Stomach (tissue), 8 donors: ENCODE measurements at regions not wholly inside any gene's neighbourhood (a gene's known extent, or its start where the extent isn't known, plus 50 kb on each side); places are given as distances from the start of the nearest gene placed in this dataset.

ENCODE experiments used
- DNase-seq, 2 donors: peaks; one replicate each; pipeline versions ENCODE4 v3.0.0 to v3.0.0-alpha.2; 2013 to 2019
- H3K27ac ChIP-seq, 5 donors: fragments of 200-600 bp in 4 of 5; sonication (generic) in 4 of 5; one replicate each; pipeline ENCODE4 v1.5.1; 2013 to 2019; ENCODE audit warnings: mild to moderate bottlenecking in 1 of 5, moderate library complexity in 1 of 5
- H3K27me3 ChIP-seq, 3 donors: fragments of 200-600 bp; sonication (generic); one replicate each; pipeline ENCODE4 v1.5.1; 2017 to 2019; ENCODE audit warnings: mixed run types in 1 of 3
- H3K36me3 ChIP-seq, 4 donors: fragments of 200-600 bp; sonication (generic); 1 replicate in 3 of 4; 2 replicates in 1 of 4; pipeline ENCODE4 v1.5.1; 2016 to 2019
- H3K4me1 ChIP-seq, 4 donors: fragments of 200-600 bp; sonication (generic); one replicate each; pipeline ENCODE4 v1.5.1; 2016 to 2019
- H3K4me3 ChIP-seq, 4 donors: fragments of 200-600 bp; sonication (generic) in 3 of 4; one replicate each; pipeline ENCODE4 v1.5.1; 2016 to 2019; ENCODE audit warnings: mild to moderate bottlenecking in 1 of 4
- H3K9me3 ChIP-seq, 4 donors: fragments of 200-600 bp; sonication (generic); one replicate each; pipeline ENCODE4 v1.5.1; 2016 to 2019
- CTCF ChIP-seq, 7 experiments: fragments of 450-650 bp in 4 of 7; fragments of 200-600 bp in 3 of 7; sonication (generic) in 3 of 7; IDR thresholded peaks; one replicate each; pipeline ENCODE4 v1.5.1; 2016 to 2019; ENCODE audit warnings: antibody characterized with exemption in 7 of 7, control low read depth in 2 of 7, mild to moderate bottlenecking in 1 of 7
- EP300 ChIP-seq: sonication (generic); formaldehyde crosslinking; IDR thresholded peaks from one replicate; pipeline ENCODE4 v1.6.1; 2017; ENCODE audit warnings: antibody characterized with exemption
- POLR2A ChIP-seq, 4 donors: fragments of 450-650 bp; IDR thresholded peaks; one replicate each; pipeline ENCODE4 v1.6.1; 2016; ENCODE audit warnings: antibody characterized with exemption in 4 of 4, control low read depth in 2 of 4, mild to moderate bottlenecking in 1 of 4, moderate library complexity in 1 of 4
- POLR2AphosphoS5 ChIP-seq, 3 donors: sonication (generic); formaldehyde crosslinking; IDR thresholded peaks; one replicate each; pipeline ENCODE4 v1.6.1; 2016; ENCODE audit warnings: antibody characterized with exemption in 3 of 3
- WGBS, 5 donors: extraction: QIAGEN DNeasy Blood & Tissue Kit in 3 of 5; methylation state at CpG; one replicate each; pipeline versions ENCODE4 v1.1.5 to v1.1.7; 2013 to 2018; 5-methylcytosine and 5-hydroxymethylcytosine counted together
- intact Hi-C: fragments of 100-400 bp; cut with DNase I; formaldehyde crosslinking; loops from one replicate; pipeline ENCODE4 v1.15.1; 2023; ENCODE audit warnings: low total_unique reads
- donor health status: healthy with polysubstance abuse.
- donor health status: Bipolar disorder and iron deficiency.
- donor health status: healthy.

- H3K27ac ChIP-seq = no peak overlapping the region
- TF ChIP-seq EP300 (no peak), POLR2AphosphoS5 (IDR thresholded peaks at IDR 0.05) (no peak), CTCF (IDR thresholded peaks at IDR 0.05) (no peak), POLR2A (IDR thresholded peaks at IDR 0.05) (no peak)
- H3K27me3 ChIP-seq = no peaks in the 10 kb centered on the region
- no peaks in the 10 kb centered on the region for H3K36me3 ChIP-seq
- intact Hi-C loops = no loop called here
- H3K4me1 ChIP-seq = peaks cover 0 to 15% (median 4%) of the 10 kb centered on the region in 4 donors
- DNase-seq = no peak
- H3K4me3 ChIP-seq = no peak overlapping the region
- no peaks in the 10 kb centered on the region for H3K9me3 ChIP-seq
- 68 to 80% (median 77%) methylated on average over 3 of the region's 3 CpGs for WGBS, 5 donors
Observed at GRCh38 chr3:27575499-27575898, 91.3 kb upstream of the SLC4A7 start.

GRCh38 chr3:27574438-27574795 is 90.2 kb upstream of the SLC4A7 start:
- intact Hi-C loops = no loop called here
- no peak for DNase-seq
- no peak overlapping the region for H3K4me3 ChIP-seq
- no peaks in the 10 kb centered on the region for H3K9me3 ChIP-seq
- no peaks in the 10 kb centered on the region for H3K36me3 ChIP-seq
- H3K27me3 ChIP-seq = no peaks in the 10 kb centered on the region
- H3K4me1 ChIP-seq = peaks cover 0 to 15% (median 4%) of the 10 kb centered on the region in 4 donors
- no peak for TF ChIP-seq CTCF (IDR thresholded peaks at IDR 0.05)
- no peak for TF ChIP-seq POLR2A (IDR thresholded peaks at IDR 0.05)
- no peak for TF ChIP-seq POLR2AphosphoS5 (IDR thresholded peaks at IDR 0.05)
- TF ChIP-seq EP300 = no peak
- WGBS, 5 donors = 87 to 98% (median 92%) methylated on average over 6 of the region's 6 CpGs
- no peak overlapping the region for H3K27ac ChIP-seq

DNA sequence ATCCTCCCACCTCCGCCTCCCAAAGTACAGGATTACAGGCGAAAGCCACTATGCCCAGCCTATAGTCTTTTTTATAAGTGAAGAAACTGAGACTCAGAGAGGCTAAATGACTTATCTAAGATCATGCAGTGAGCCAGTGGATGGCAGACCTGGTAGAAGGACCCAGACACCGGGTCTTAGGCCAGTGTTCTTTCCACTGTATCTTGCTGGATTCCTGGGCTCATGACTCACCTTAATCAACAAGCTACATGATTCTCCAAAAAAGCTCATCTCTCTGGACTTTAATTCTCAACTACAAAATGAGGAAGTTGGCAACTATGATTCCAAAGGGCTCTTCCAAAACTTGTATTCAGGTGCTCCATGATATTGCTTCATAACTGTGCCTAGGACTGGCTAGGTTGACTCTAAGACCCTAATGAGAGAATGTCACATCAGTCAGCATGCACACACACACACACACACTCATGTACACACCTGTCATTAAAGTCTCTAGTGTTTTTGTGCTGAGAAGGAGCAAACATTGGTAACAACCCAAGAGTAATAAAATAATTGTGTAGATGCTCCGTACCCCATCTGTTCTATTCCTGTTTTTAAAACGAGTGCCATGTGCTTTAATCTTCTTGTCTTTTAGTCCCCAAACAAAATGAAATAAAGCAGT is 89.7 kb upstream of the SLC4A7 start:
- no peak overlapping the region for H3K27ac ChIP-seq
- TF ChIP-seq POLR2A (IDR thresholded peaks at IDR 0.05) = no peak
- no peak for TF ChIP-seq EP300
- TF ChIP-seq CTCF (IDR thresholded peaks at IDR 0.05) = no peak
- no peak for TF ChIP-seq POLR2AphosphoS5 (IDR thresholded peaks at IDR 0.05)

GRCh38 chr3:27573138-27573537 is 89.0 kb upstream of the SLC4A7 start:
- TF ChIP-seq POLR2AphosphoS5 (IDR thresholded peaks at IDR 0.05) = no peak
- no peak for TF ChIP-seq POLR2A (IDR thresholded peaks at IDR 0.05)
- no peak for TF ChIP-seq EP300
- TF ChIP-seq CTCF (IDR thresholded peaks at IDR 0.05) = no peak
- Histone ChIP-seq H3K4me3 (no peak overlapping the region), H3K27ac (no peak overlapping the region), H3K4me1 (peaks cover 0 to 12% (median 4%) of the 10 kb centered on the region in 4 donors), H3K9me3 (no peaks in the 10 kb centered on the region), H3K36me3 (no peaks in the 10 kb centered on the region), H3K27me3 (no peaks in the 10 kb centered on the region)
- DNase-seq = no peak
- intact Hi-C loops = no loop called here
- 94 to 98% (median 98%) methylated on average over 3 of the region's 3 CpGs for WGBS, 5 donors

More for the DNA sequence above, 89.7 kb upstream of the SLC4A7 start:
- peaks cover 0 to 15% (median 4%) of the 10 kb centered on the region in 4 donors for H3K4me1 ChIP-seq
- WGBS, 5 donors = 81 to 92% (median 89%) methylated on average over 5 of the region's 5 CpGs
- H3K36me3 ChIP-seq = no peaks in the 10 kb centered on the region
- no peaks in the 10 kb centered on the region for H3K27me3 ChIP-seq
- intact Hi-C loops = no loop called here
- no peak for DNase-seq
- H3K9me3 ChIP-seq = no peaks in the 10 kb centered on the region
- no peak overlapping the region for H3K4me3 ChIP-seq
